ENCODE measurements at regions not wholly inside any gene's neighbourhood (a gene's known extent, or its start where the extent isn't known, plus 50 kb on each side); places are given as distances from the start of the nearest gene placed in this dataset.

- Histone ChIP-seq H4K20me1 (replicated peaks; ENCODE audit: control insufficient read depth, insufficient read depth, low read length) (no peaks in the 10 kb centered on the region), H3K9ac (ENCODE audit: insufficient read depth in 1 of 2, low read depth in 2 of 2, low read length in 2 of 2) (no peak overlapping the region), H3K36me3 (ENCODE audit: control insufficient read depth, insufficient read depth, low read length) (no peaks in the 10 kb centered on the region), H3K27ac (ENCODE audit: extremely low read depth, low read depth, low read length) (no peak overlapping the region), H3K4me3 (no peak overlapping the region), H3K9me1 (ENCODE audit: control insufficient read depth, insufficient read depth, low read length) (no peaks in the 10 kb centered on the region), H3K4me2 (ENCODE audit: insufficient read depth, low read length) (no peak overlapping the region), H3K79me2 (ENCODE audit: control insufficient read depth, insufficient read depth, low read length) (no peaks in the 10 kb centered on the region), H3K27me3 (ENCODE audit: control insufficient read depth in 2 of 2, insufficient read depth in 2 of 2, low read length in 2 of 2) (no peaks in the 10 kb centered on the region), H3K4me1 (replicated peaks in 1 of 2; ENCODE audit: control insufficient read depth in 2 of 2, insufficient read depth in 2 of 2, low read length in 2 of 2) (no peaks in the 10 kb centered on the region), H3K9me3 (replicated peaks; ENCODE audit: control insufficient read depth, insufficient read depth, low read depth, low read length) (no peaks in the 10 kb centered on the region; the same call in 1 of the 2 replicates), H2AFZ (ENCODE audit: low read depth, low read length) (no peak overlapping the region)
- intact Hi-C loops (cut with micrococcal nuclease): no loop called here
- FAIRE-seq (no peak), ATAC-seq (no peak), DNase-seq (ENCODE audit: extremely low read depth in 1 of 4, low spot score in 3 of 4) (no peak)
- ChIA-PET POLR2A (no interaction called here), CTCF (ENCODE audit: low intra/inter-chr PET ratio) (no interaction called here)
- TF ChIP-seq ELF2 (CRISPR knock-in tag; IDR thresholded peaks at IDR 0.05): no peak
- TF ChIP-seq ZNF830 (CRISPR knock-in tag; IDR thresholded peaks at IDR 0.05): no peak
- no peak for TF ChIP-seq NR2C2 (CRISPR knock-in tag; IDR thresholded peaks at IDR 0.05)
- TF ChIP-seq NR2C2 (tag; IDR thresholded peaks at IDR 0.05): no peak
- no peak for TF ChIP-seq GABPA (tag; conservative IDR thresholded peaks at IDR 0.05; ENCODE audit: low read depth)
- 0% methylated on average over 1 of the region's 1 CpG for whole genome bisulfite sequencing (ENCODE audit: insufficient coverage, low coverage, missing lambda C conversion rate)
- BruUV-seq (replicated peaks): no TSS peak
- in situ Hi-C loops (cut with MboI): no loop called here
Observed at GRCh38 chr12:59928416-59928815, 332.6 kb downstream of the SLC16A7 start.

DNA sequence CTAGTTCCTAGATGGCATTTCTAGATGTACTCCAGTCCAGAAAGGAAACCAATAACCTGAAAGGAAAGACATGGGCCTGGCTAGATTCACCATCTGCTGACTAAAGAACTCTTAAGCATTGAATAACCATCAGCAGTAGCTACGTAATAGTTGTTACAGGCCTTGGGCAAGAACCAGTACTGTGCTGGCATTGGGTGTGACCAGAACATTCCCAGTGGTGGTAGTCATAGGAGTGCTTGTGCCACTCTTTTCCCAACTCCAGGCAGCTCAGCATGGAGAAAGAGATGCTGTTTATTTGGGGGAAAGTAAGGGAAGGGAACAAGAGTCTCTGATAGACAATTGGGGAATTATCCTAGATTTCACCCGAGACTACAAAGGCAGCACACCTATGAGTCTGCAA lies 333.3 kb downstream of the SLC16A7 start:
- Histone ChIP-seq H3K9me1 (ENCODE audit: control insufficient read depth, insufficient read depth, low read length) (no peaks in the 10 kb centered on the region), H3K36me3 (ENCODE audit: control insufficient read depth, insufficient read depth, low read length) (no peaks in the 10 kb centered on the region), H3K4me2 (ENCODE audit: insufficient read depth, low read length) (no peak overlapping the region), H3K27me3 (ENCODE audit: control insufficient read depth in 2 of 2, insufficient read depth in 2 of 2, low read length in 2 of 2) (no peaks in the 10 kb centered on the region), H2AFZ (ENCODE audit: low read depth, low read length) (no peak overlapping the region), H3K27ac (ENCODE audit: extremely low read depth, low read depth, low read length) (no peak overlapping the region), H3K9ac (ENCODE audit: insufficient read depth in 1 of 2, low read depth in 2 of 2, low read length in 2 of 2) (no peak overlapping the region), H3K4me3 (no peak overlapping the region), H3K9me3 (replicated peaks; ENCODE audit: control insufficient read depth, insufficient read depth, low read depth, low read length) (no peaks in the 10 kb centered on the region; the same call in 1 of the 2 replicates), H3K79me2 (ENCODE audit: control insufficient read depth, insufficient read depth, low read length) (no peaks in the 10 kb centered on the region), H4K20me1 (replicated peaks; ENCODE audit: control insufficient read depth, insufficient read depth, low read length) (no peaks in the 10 kb centered on the region), H3K4me1 (replicated peaks in 1 of 2; ENCODE audit: control insufficient read depth in 2 of 2, insufficient read depth in 2 of 2, low read length in 2 of 2) (no peaks in the 10 kb centered on the region)
- intact Hi-C loops (cut with micrococcal nuclease) (no loop called here), in situ Hi-C loops (cut with MboI) (no loop called here)
- ATAC-seq: no peak
- WGBS (ENCODE audit: insufficient coverage, low coverage, missing lambda C conversion rate): 0% methylated on average over 2 of the region's 2 CpGs
- DNase-seq (ENCODE audit: extremely low read depth in 1 of 4, low spot score in 3 of 4): no peak
- POLR2A ChIA-PET: no interaction called here
- no TSS peak for BruUV-seq (replicated peaks)
- no peak for FAIRE-seq
- TF ChIP-seq YBX1 (IDR thresholded peaks at IDR 0.05) (no peak), MED1 (CRISPR knock-in tag; IDR thresholded peaks at IDR 0.05; ENCODE audit: borderline replicate concordance) (no peak), WHSC1 (IDR thresholded peaks at IDR 0.05; ENCODE audit: low read length) (no peak), ZNF57 (CRISPR knock-in tag; IDR thresholded peaks at IDR 0.05) (no peak), KLF6 (CRISPR knock-in tag; IDR thresholded peaks at IDR 0.05; ENCODE audit: borderline replicate concordance) (no peak), RBM17 (IDR thresholded peaks at IDR 0.05; ENCODE audit: borderline replicate concordance, low read depth, low read length) (no peak), GTF2F1 (IDR thresholded peaks at IDR 0.05; ENCODE audit: low read depth, low read length) (no peak), HLTF (IDR thresholded peaks at IDR 0.05) (no peak), ZNF217 (CRISPR knock-in tag; IDR thresholded peaks at IDR 0.05) (no peak), SRSF3 (IDR thresholded peaks at IDR 0.05; ENCODE audit: insufficient read depth, low read length) (no peak), ZFP30 (CRISPR knock-in tag; IDR thresholded peaks at IDR 0.05; ENCODE audit: borderline replicate concordance) (no peak), ZNF134 (CRISPR knock-in tag; conservative IDR thresholded peaks at IDR 0.05) (no peak), SMARCE1 (IDR thresholded peaks at IDR 0.05) (no peak)
- TF ChIP-seq, protein P1, sequence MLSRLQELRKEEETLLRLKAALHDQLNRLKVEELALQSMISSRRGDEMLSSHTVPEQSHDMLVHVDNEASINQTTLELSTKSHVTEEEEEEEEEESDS (CRISPR knock-in tag; IDR thresholded peaks at IDR 0.05): no peak
- TF ChIP-seq, protein P2, sequence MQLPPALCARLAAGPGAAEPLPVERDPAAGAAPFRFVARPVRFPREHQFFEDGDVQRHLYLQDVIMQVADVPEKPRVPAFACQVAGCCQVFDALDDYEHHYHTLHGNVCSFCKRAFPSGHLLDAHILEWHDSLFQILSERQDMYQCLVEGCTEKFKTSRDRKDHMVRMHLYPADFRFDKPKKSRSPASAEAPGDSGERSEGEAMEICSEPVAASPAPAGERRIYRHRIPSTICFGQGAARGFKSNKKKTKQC (CRISPR knock-in tag; IDR thresholded peaks at IDR 0.05): no peak
- CTCF ChIA-PET (ENCODE audit: low intra/inter-chr PET ratio): no interaction called here

All from K562 (cell line).